ENCODE measurements at regions not wholly inside any gene's neighbourhood (a gene's known extent, or its start where the extent isn't known, plus 50 kb on each side); places are given as distances from the start of the nearest gene placed in this dataset.

GRCh38 chr12:24586293-24586692 lies 362.6 kb downstream of the BCAT1 start (continued):
- TF ChIP-seq REST (IDR thresholded peaks at IDR 0.05; ENCODE audit: borderline replicate concordance) (peak; percentile 57; the same call in 1 of the 2 replicates), REST (CRISPR knock-in tag; IDR thresholded peaks at IDR 0.05; ENCODE audit: low read depth) (no peak), ZNF143 (CRISPR knock-in tag; IDR thresholded peaks at IDR 0.05) (no peak), MCM3 (IDR thresholded peaks at IDR 0.05) (no peak), HDAC1 (IDR thresholded peaks at IDR 0.05) (no peak), KAT8 (IDR thresholded peaks at IDR 0.05; ENCODE audit: low read depth) (no peak), SMC3 (conservative IDR thresholded peaks at IDR 0.05; ENCODE audit: insufficient read depth, low read depth, low read length) (0 out of 2 replicates have a peak, but pooled peaks have one; percentile 19), RAD21 (CRISPR knock-in tag; conservative IDR thresholded peaks at IDR 0.05 in 1 of 2, IDR thresholded peaks at IDR 0.05 in 1 of 2) (peak; percentile 25 to 69), ZBTB9 (CRISPR knock-in tag; IDR thresholded peaks at IDR 0.05) (no peak), ZNF263 (CRISPR knock-in tag; IDR thresholded peaks at IDR 0.05; ENCODE audit: borderline replicate concordance) (no peak), ZNF407 (IDR thresholded peaks at IDR 0.05; ENCODE audit: low read depth) (no peak)
